Left lung (tissue), 4 donors: ENCODE measurements at regions not wholly inside any gene's neighbourhood (a gene's known extent, or its start where the extent isn't known, plus 50 kb on each side); places are given as distances from the start of the nearest gene placed in this dataset.

Experiments used
- ATAC-seq: fragments of 200-7000 bp; cut with Tn5 transposase; one replicate; pipeline ENCODE4 v1.9.1; 2020; ENCODE audit warnings: moderate library complexity
- DNase-seq, 4 donors: peaks; one replicate each; pipeline ENCODE4 v3.0.0-alpha.2; 2013 to 2020
- H3K27ac ChIP-seq, 2 donors: fragments of 200-600 bp; sonication (generic) in 1 of 2; one replicate each; pipeline versions ENCODE4 v1.5.0 to v1.8.0; 2020 to 2021
- H3K27me3 ChIP-seq, 2 donors: fragments of 200-600 bp; sonication (generic) in 1 of 2; one replicate each; pipeline versions ENCODE4 v1.5.0 to v1.8.0; 2020 to 2021
- H3K36me3 ChIP-seq, 2 donors: fragments of 200-600 bp; sonication (generic) in 1 of 2; one replicate each; pipeline versions ENCODE4 v1.5.0 to v1.8.0; 2020 to 2021
- H3K4me1 ChIP-seq, 2 donors: fragments of 200-600 bp; one replicate each; pipeline ENCODE4 v1.8.0; 2021
- H3K4me3 ChIP-seq, 2 donors: fragments of 200-600 bp; sonication (generic) in 1 of 2; one replicate each; pipeline versions ENCODE4 v1.5.0 to v1.8.0; 2020 to 2021; ENCODE audit warnings: mild to moderate bottlenecking in 1 of 2
- H3K9me3 ChIP-seq, 2 donors: fragments of 200-600 bp; sonication (generic) in 1 of 2; one replicate each; pipeline versions ENCODE4 v1.5.0 to v1.8.0; 2020 to 2021
- intact Hi-C, 2 donors: fragments of 100-400 bp; cut with DNase I; formaldehyde crosslinking; loops; one replicate each; pipeline versions ENCODE4 v1.11.2 to v1.14.2; 2022
- TF ChIP-seq, protein P1 (sequence below), 2 donors: fragments of 200-600 bp; sonication (generic) in 1 of 2; IDR thresholded peaks; one replicate each; pipeline versions ENCODE4 v1.5.0 to v1.8.0; 2021; ENCODE audit warnings: antibody characterized with exemption in 2 of 2
- donor health status: DM: no; HTN: yes; CAD: no.
- donor health status: DM: no; HTN: no; CAD: no.

DNA sequence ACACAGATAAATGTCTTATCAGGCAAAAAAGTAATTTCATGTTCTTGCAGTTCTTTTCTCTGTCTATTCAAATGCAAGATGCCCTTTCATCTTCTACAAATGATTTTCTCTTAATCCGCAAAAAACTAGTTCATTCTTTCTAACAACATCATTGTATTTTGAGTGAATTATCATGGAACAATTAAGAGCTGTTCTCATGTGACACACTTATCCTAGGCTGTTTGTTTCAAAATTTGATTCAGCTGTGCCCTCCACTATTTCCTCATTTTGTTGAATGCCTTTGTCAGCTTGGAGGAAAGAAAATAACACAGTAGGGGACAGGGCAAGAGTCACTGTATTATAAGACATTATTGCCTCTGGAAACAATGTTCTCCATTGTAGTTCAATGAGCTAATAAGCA lies 396.9 kb downstream of the KCTD12 start:
- DNase-seq, result no peak
- H3K36me3 ChIP-seq, result no peaks in the 10 kb centered on the region
- no peak for ATAC-seq
- H3K27ac ChIP-seq, result no peak overlapping the region
- H3K4me1 ChIP-seq, result no peaks in the 10 kb centered on the region
- no peak overlapping the region for H3K4me3 ChIP-seq
- H3K9me3 ChIP-seq, result no peaks in the 10 kb centered on the region
- no peaks in the 10 kb centered on the region for H3K27me3 ChIP-seq
- TF ChIP-seq, protein P1, sequence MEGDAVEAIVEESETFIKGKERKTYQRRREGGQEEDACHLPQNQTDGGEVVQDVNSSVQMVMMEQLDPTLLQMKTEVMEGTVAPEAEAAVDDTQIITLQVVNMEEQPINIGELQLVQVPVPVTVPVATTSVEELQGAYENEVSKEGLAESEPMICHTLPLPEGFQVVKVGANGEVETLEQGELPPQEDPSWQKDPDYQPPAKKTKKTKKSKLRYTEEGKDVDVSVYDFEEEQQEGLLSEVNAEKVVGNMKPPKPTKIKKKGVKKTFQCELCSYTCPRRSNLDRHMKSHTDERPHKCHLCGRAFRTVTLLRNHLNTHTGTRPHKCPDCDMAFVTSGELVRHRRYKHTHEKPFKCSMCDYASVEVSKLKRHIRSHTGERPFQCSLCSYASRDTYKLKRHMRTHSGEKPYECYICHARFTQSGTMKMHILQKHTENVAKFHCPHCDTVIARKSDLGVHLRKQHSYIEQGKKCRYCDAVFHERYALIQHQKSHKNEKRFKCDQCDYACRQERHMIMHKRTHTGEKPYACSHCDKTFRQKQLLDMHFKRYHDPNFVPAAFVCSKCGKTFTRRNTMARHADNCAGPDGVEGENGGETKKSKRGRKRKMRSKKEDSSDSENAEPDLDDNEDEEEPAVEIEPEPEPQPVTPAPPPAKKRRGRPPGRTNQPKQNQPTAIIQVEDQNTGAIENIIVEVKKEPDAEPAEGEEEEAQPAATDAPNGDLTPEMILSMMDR (IDR thresholded peaks at IDR 0.05), result no peak
- intact Hi-C loops, result no loop called here

DNA sequence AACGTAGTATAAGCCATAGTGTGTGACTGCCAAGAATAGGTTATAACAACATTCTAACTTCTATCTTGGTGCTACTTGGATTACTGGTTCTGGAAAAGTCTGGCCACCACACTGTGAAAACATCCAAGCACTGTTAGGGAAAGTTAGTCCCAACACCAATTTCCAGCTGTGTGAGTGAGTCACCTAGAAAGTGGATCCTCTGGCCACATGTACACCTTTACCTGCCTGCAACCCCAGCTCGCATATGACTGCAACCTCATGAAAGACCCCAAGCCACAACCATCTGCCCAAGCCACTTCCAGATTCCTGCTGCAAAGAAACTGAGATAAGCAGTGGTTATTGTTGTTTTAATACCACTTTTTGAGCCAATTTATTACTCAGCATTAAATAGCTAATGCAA lies 404.5 kb downstream of the KCTD12 start:
- DNase-seq, result no peak
- intact Hi-C loops, result no loop called here

DNA sequence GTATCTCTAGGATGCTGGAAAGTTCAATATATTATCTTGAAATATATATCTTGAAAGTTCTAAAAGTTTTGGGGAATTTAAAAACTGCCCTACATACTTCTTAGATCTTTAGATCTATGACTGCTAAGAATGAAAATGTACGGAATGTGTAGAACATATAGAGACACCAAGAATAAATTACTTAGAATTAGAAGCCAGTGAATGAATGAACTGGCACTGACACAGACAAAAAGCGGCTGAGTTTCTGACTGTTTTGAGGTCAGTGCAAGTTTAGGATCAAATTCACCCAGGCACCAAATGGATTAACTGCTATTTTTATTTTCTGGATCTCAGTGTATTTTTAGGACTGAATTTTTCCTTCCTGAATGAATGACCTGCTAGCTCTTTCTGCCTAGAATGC lies 411.2 kb downstream of the KCTD12 start:
- no peak overlapping the region for H3K27ac ChIP-seq
- no peak for DNase-seq

More for the DNA sequence above, 404.5 kb downstream of the KCTD12 start:
- H3K4me3 ChIP-seq, result no peak overlapping the region
- no peak overlapping the region for H3K27ac ChIP-seq
- H3K27me3 ChIP-seq, result no peaks in the 10 kb centered on the region
- H3K36me3 ChIP-seq, result no peaks in the 10 kb centered on the region
- H3K4me1 ChIP-seq, result no peaks in the 10 kb centered on the region
- H3K9me3 ChIP-seq, result no peaks in the 10 kb centered on the region
- TF ChIP-seq, protein P1 (IDR thresholded peaks at IDR 0.05), result no peak
- ATAC-seq, result no peak

DNA sequence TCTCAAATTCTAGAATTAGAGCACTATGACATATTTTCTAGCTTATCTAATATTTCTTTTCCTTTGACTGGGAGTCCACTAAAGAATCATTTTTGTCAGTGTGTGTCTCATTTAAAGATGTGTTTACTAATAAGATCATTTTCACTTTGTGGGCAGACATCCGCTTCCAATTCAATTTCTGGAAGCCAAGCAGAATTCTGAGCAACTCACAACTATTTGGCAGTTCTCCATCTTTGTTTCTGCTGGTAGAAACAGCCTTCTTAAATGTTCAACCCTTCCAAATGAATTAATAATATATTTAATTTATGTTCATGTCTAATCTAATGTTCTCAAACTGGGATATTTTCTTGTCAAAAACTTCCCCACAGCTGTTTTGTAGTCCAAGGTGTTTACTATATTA lies 411.8 kb downstream of the KCTD12 start:
- TF ChIP-seq, protein P1 (IDR thresholded peaks at IDR 0.05), result no peak
- Histone ChIP-seq H3K4me3 (no peak overlapping the region), H3K36me3 (no peaks in the 10 kb centered on the region), H3K9me3 (no peaks in the 10 kb centered on the region), H3K4me1 (peaks cover 0 to 6% of the 10 kb centered on the region in 2 donors), H3K27ac (no peak overlapping the region), H3K27me3 (no peaks in the 10 kb centered on the region)
- intact Hi-C loops, result loop anchor here in 1 of 2 donors (5.0 to 10.0 kb wide), 2 partner anchors 597 to 780 kb away; no protein-coding TSS in a partner anchor
- ATAC-seq, result no peak
- no peak for DNase-seq

More for the DNA sequence above, 411.2 kb downstream of the KCTD12 start:
- no peak for ATAC-seq
- Histone ChIP-seq H3K36me3 (no peaks in the 10 kb centered on the region), H3K4me1 (peaks cover 0 to 6% of the 10 kb centered on the region in 2 donors), H3K4me3 (no peak overlapping the region), H3K9me3 (no peaks in the 10 kb centered on the region), H3K27me3 (no peaks in the 10 kb centered on the region)
- intact Hi-C loops, result loop anchor here in 1 of 2 donors (5.0 to 10.0 kb wide), 2 partner anchors 598 to 780 kb away; no protein-coding TSS in a partner anchor
- TF ChIP-seq, protein P1 (IDR thresholded peaks at IDR 0.05), result no peak

DNA sequence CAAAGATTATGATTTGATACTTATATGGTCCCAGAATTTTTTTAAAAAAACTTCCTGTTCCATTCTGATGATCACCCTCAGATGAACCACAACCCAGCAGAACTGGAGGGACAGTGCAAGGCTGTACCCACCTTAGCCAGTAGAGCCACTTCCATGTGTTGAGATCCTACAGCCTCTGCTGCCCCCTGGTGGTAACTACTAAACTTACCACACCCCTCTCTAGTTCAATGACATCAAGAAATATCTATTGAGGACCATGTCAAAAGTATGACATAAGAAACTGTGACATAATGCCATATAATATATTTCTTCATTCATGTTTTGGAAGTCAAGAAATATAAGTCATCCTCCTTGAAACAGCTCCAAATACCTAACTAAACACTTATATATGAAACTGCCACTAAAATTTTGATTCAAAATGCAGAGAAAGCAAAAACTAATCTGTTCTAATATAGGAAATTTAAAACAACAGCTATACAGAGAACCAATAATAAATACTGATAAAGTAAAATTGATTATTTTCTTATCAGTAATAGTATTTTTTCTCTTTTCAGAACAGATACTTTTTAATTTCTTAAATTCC lies 412.6 kb downstream of the KCTD12 start:
- no peak overlapping the region for H3K27ac ChIP-seq
- intact Hi-C loops, result loop anchor here in 1 of 2 donors (5.0 to 10.0 kb wide), 2 partner anchors 596 to 779 kb away; no protein-coding TSS in a partner anchor
- TF ChIP-seq, protein P1 (IDR thresholded peaks at IDR 0.05), result peak; percentile 72 to 88

More for the DNA sequence above, 412.6 kb downstream of the KCTD12 start:
- no peaks in the 10 kb centered on the region for H3K9me3 ChIP-seq
- peaks cover 0 to 6% of the 10 kb centered on the region in 2 donors for H3K4me1 ChIP-seq
- ATAC-seq, result peak; percentile 99
- peak in 3 of 4 donors; percentile 62 to 82 (median 64) for DNase-seq
- H3K4me3 ChIP-seq, result no peak overlapping the region
- H3K27me3 ChIP-seq, result no peaks in the 10 kb centered on the region
- H3K36me3 ChIP-seq, result no peaks in the 10 kb centered on the region
